SJSA1 (cell line): ENCODE measurements at regions not wholly inside any gene's neighbourhood (a gene's known extent, or its start where the extent isn't known, plus 50 kb on each side); places are given as distances from the start of the nearest gene placed in this dataset.
A peak's percentile ranks its signal among the peaks of the same experiment; 100 is the strongest.
"Not testable (repeated sequence)": the region's sequence is repeated elsewhere in the genome, so short reads cannot be mapped to it uniquely, and the experiment has no call there.

Source experiments
- DNase-seq, 2 experiments: peaks; one replicate each; pipeline ENCODE4 v3.0.0-alpha.2; 2015 to 2020; ENCODE audit warnings: low spot score in 2 of 2, low read depth in 1 of 2
- H3K27ac ChIP-seq: fragments of 250-450 bp; sonication (Bioruptor Pico); 2 replicates; pipeline ENCODE4 v1.5.1; 2020; ENCODE audit warnings: mild to moderate bottlenecking, moderate library complexity
- H3K27me3 ChIP-seq: fragments of 250-450 bp; sonication (Bioruptor Pico); replicated peaks from 2 replicates; pipeline ENCODE4 v1.5.1; 2020; ENCODE audit warnings: mild to moderate bottlenecking, moderate library complexity
- H3K36me3 ChIP-seq: fragments of 250-450 bp; sonication (Bioruptor Pico); 2 replicates; pipeline ENCODE4 v1.5.1; 2020; ENCODE audit warnings: mild to moderate bottlenecking
- H3K4me1 ChIP-seq: fragments of 250-450 bp; sonication (Bioruptor Pico); replicated peaks from 2 replicates; pipeline ENCODE4 v1.6.1; 2021; ENCODE audit warnings: mild to moderate bottlenecking
- H3K4me3 ChIP-seq: fragments of 250-450 bp; sonication (Bioruptor Pico); 2 replicates; pipeline ENCODE4 v1.5.1; 2020; ENCODE audit warnings: mild to moderate bottlenecking
- H3K9me3 ChIP-seq: fragments of 250-450 bp; sonication (Bioruptor Pico); replicated peaks from 2 replicates; pipeline ENCODE4 v1.5.1; 2020; ENCODE audit warnings: mild to moderate bottlenecking

- Histone ChIP-seq H3K4me1 (no peaks in the 10 kb centered on the region), H3K27ac (no peak overlapping the region), H3K27me3 (no peaks in the 10 kb centered on the region), H3K36me3 (no peaks in the 10 kb centered on the region), H3K9me3 (no peaks in the 10 kb centered on the region), H3K4me3 (no peak overlapping the region)
- no peak for DNase-seq
Measured at GRCh38 chr2:53173698-53174455, 593.7 kb upstream of the CHAC2 start.

DNA sequence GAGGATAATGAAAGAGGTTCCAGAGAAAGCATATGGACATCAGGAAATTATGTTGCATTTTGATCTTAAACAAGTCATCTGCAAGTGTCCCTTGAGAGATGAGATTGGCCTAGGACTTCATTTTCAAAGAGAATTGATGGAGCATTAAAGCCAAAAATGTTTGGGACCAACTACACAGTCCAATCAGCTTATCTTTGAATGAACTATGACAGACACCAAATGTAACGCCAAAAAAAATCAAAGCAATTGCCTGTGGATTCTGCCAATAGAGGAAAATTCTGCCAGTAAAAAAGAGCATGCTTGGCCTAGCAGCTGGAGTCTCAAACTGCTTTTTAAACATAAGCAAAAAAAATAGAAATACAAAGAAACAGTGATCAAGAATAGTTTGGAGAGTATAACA, 594.5 kb upstream of the CHAC2 start:
- Histone ChIP-seq H3K9me3 (no peaks in the 10 kb centered on the region), H3K4me1 (no peaks in the 10 kb centered on the region), H3K27me3 (no peaks in the 10 kb centered on the region), H3K36me3 (no peaks in the 10 kb centered on the region), H3K4me3 (no peak overlapping the region), H3K27ac (no peak overlapping the region)
- DNase-seq, result no peak

DNA sequence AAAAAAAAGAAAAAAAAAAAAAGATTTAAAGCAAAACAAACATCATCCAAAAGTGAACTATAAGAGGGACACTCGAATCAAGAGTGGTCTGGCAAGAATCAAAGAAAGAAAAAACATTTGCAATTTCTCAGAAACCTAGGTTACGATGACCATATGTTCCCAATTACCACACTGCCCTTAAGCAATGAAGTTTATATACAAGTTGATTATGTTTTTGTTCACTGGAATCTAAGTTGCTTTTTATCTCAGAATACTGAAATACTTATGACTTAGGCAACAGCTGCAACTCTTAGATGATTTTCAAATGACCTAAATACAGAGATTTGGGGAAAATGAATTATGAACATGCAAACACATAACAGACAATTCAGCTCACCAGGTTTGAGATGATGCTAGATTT, 597.1 kb upstream of the CHAC2 start:
- no peak overlapping the region for H3K27ac ChIP-seq
- no peaks in the 10 kb centered on the region for H3K4me1 ChIP-seq
- H3K27me3 ChIP-seq, result no peaks in the 10 kb centered on the region
- peak in 1 of 2 experiments; percentile 3 for DNase-seq
- H3K9me3 ChIP-seq, result no peaks in the 10 kb centered on the region
- H3K4me3 ChIP-seq, result no peak overlapping the region
- no peaks in the 10 kb centered on the region for H3K36me3 ChIP-seq

DNA sequence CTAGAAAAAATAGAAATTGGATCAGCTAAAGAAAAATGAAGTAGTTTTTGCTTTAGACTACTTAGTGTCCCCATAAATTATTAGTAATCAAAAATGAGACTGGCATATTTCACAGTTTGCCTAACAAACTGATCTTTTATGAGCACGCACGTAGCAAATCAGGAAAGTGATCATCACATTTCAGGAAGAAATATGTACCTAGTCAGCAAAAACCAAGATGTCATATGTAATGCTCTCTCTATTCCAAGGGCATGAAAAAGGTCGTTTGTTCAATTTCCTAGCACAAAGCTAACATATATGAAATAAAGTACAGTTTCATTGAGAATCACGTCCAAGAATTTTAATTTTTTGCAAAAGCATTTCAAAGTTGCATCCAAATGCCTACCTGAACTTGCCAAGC, 600.4 kb upstream of the CHAC2 start:
- no peak overlapping the region for H3K27ac ChIP-seq
- H3K36me3 ChIP-seq, result no peaks in the 10 kb centered on the region
- DNase-seq, result no peak
- H3K27me3 ChIP-seq, result no peaks in the 10 kb centered on the region
- no peaks in the 10 kb centered on the region for H3K9me3 ChIP-seq
- no peaks in the 10 kb centered on the region for H3K4me1 ChIP-seq
- no peak overlapping the region for H3K4me3 ChIP-seq

- H3K36me3 ChIP-seq, result no peaks in the 10 kb centered on the region
- no peaks in the 10 kb centered on the region for H3K4me1 ChIP-seq
- no peak overlapping the region for H3K27ac ChIP-seq
- H3K27me3 ChIP-seq, result no peaks in the 10 kb centered on the region
- H3K4me3 ChIP-seq, result no peak overlapping the region
- no peaks in the 10 kb centered on the region for H3K9me3 ChIP-seq
- DNase-seq, result no peak
Measured at GRCh38 chr2:53150146-53150545, 617.5 kb upstream of the CHAC2 start.

DNA sequence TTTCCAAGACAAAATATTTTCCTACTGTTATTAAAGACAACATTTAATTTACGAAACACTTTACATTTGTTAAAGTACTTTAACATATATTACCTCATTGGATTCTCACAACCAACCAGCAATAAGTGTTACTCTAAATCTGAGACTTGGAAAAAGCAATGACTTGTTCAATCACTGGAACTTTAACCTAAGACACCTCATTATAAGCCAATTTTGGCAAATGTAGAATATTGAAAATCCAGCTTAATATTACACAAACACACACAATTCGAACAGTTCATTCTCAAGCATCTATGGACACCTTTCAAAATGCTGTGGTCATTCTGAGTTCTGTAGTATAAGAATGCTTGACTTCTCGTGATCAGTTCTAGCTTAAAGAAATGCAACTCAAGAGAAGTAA, 619.4 kb upstream of the CHAC2 start:
- no peaks in the 10 kb centered on the region for H3K4me1 ChIP-seq
- H3K27me3 ChIP-seq, result no peaks in the 10 kb centered on the region
- no peaks in the 10 kb centered on the region for H3K9me3 ChIP-seq
- no peaks in the 10 kb centered on the region for H3K36me3 ChIP-seq
- no peak for DNase-seq
- H3K27ac ChIP-seq, result no peak overlapping the region
- no peak overlapping the region for H3K4me3 ChIP-seq

- peak overlapping the region; percentile 56 for H3K27ac ChIP-seq
- H3K27me3 ChIP-seq, result no peaks in the 10 kb centered on the region
- peaks cover 25% of the 10 kb centered on the region for H3K4me1 ChIP-seq
- no peaks in the 10 kb centered on the region for H3K36me3 ChIP-seq
- DNase-seq, result peak in 1 of 2 experiments; percentile 40
- H3K9me3 ChIP-seq, result no peaks in the 10 kb centered on the region
- H3K4me3 ChIP-seq, result no peak overlapping the region
Measured at GRCh38 chr2:53131416-53131815, 636.2 kb upstream of the CHAC2 start.

DNA sequence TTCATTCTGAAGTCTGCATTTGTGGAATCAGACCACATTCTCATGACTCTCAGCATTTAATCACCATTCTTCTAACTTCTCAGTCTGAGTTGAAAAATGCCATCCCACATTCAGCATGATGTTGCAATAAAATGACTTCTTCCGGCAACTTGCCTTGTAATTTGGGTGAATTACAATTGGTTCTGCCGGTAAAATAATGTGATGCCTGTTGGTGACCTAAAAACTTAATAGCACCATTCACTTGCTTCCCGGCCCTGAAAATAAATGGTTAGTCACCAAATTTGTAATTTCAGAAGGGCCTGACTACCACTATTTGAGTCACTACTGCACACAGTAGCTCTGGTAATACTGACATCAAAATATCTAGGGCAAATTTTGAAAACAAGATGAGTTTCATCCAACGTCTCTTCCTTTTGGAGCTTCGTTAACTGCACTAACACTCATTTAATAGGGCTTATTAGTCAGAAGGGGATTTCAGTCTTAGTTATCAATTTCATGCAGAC, 637.1 kb upstream of the CHAC2 start:
- H3K9me3 ChIP-seq, result no peaks in the 10 kb centered on the region
- no peaks in the 10 kb centered on the region for H3K36me3 ChIP-seq
- no peak overlapping the region for H3K4me3 ChIP-seq
- H3K4me1 ChIP-seq, result peaks cover 25% of the 10 kb centered on the region
- no peaks in the 10 kb centered on the region for H3K27me3 ChIP-seq
- peak in 1 of 2 experiments; percentile 9 for DNase-seq
- peak overlapping the region; percentile 26 for H3K27ac ChIP-seq

- H3K4me1 ChIP-seq, result peaks cover 25% of the 10 kb centered on the region
Measured at GRCh38 chr2:53129851-53130250, 637.8 kb upstream of the CHAC2 start.

GRCh38 chr2:53127061-53127650, 640.4 kb upstream of the CHAC2 start:
- DNase-seq, result no peak
- Histone ChIP-seq H3K27ac (no peak overlapping the region), H3K27me3 (no peaks in the 10 kb centered on the region), H3K36me3 (no peaks in the 10 kb centered on the region), H3K4me3 (no peak overlapping the region), H3K4me1 (peaks cover 25% of the 10 kb centered on the region), H3K9me3 (no peaks in the 10 kb centered on the region; the same call in 1 of the 2 replicates)

More at GRCh38 chr2:53129851-53130250, 637.8 kb upstream of the CHAC2 start:
- peak in 1 of 2 experiments; percentile 1 for DNase-seq
- Histone ChIP-seq H3K36me3 (no peaks in the 10 kb centered on the region), H3K27me3 (no peaks in the 10 kb centered on the region), H3K4me3 (no peak overlapping the region), H3K27ac (peak overlapping the region; percentile 26; the same call in 1 of the 2 replicates), H3K9me3 (no peaks in the 10 kb centered on the region)

- no peak for DNase-seq
- H3K4me3 ChIP-seq, result no peak overlapping the region
- no peaks in the 10 kb centered on the region for H3K27me3 ChIP-seq
- H3K9me3 ChIP-seq, result no peaks in the 10 kb centered on the region
- no peak overlapping the region for H3K27ac ChIP-seq
- no peaks in the 10 kb centered on the region for H3K4me1 ChIP-seq
- H3K36me3 ChIP-seq, result no peaks in the 10 kb centered on the region
Measured at GRCh38 chr2:53114991-53115390, 652.6 kb upstream of the CHAC2 start.

- no peak for DNase-seq
- no peaks in the 10 kb centered on the region for H3K9me3 ChIP-seq
Measured at GRCh38 chr2:53114582-53114981, 653.0 kb upstream of the CHAC2 start.

DNA sequence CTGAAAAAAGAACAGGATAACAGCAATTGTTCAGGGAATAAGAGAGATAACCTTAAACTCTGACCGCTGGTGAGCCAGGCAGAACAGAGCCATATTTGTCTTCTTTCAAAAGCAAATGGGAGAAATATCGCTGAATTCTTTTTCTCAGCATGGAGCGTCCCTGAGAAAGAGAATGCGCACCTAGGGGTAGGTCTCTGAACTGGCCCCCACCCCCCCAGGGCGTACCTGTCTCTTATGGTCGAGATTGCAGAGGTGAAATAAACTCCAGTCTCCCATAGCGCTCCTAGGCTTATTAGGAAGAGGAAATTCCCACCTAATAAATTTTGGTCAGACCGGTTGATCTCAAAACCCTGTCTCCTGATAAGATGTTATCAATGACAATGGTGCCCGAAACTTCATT, 655.2 kb upstream of the CHAC2 start:
- H3K36me3 ChIP-seq, H3K4me3 ChIP-seq, H3K9me3 ChIP-seq, H3K27me3 ChIP-seq, H3K4me1 ChIP-seq, H3K27ac ChIP-seq, DNase-seq: not testable (repeated sequence)

More at GRCh38 chr2:53114582-53114981, 653.0 kb upstream of the CHAC2 start:
- Histone ChIP-seq H3K4me1 (no peaks in the 10 kb centered on the region), H3K27me3 (no peaks in the 10 kb centered on the region), H3K27ac (no peak overlapping the region), H3K36me3 (no peaks in the 10 kb centered on the region), H3K4me3 (no peak overlapping the region)

DNA sequence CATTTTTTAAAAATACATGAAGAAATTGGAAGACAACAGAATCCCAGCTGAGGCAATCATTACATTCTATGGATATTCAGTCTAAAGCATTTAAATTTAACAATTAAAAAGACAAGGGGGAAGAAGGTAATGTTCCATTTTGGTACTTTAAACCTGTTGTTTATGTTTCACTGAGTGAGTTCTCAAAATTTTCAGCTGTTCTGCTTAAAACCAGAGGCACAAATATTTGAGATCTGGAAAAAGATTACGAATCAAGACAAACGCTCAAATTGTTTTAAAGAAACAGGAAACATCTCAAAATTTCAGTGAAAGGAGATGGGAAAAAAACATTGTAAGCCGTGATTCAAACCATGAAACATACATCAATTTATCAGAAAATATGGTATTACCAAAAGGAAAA, 656.2 kb upstream of the CHAC2 start:
- Histone ChIP-seq H3K4me3 (no peak overlapping the region), H3K27me3 (no peaks in the 10 kb centered on the region), H3K27ac (no peak overlapping the region), H3K9me3 (no peaks in the 10 kb centered on the region), H3K4me1 (no peaks in the 10 kb centered on the region), H3K36me3 (no peaks in the 10 kb centered on the region)
- DNase-seq, result no peak
